22Rv1 (cell line): ENCODE measurements at regions not wholly inside any gene's neighbourhood (a gene's known extent, or its start where the extent isn't known, plus 50 kb on each side); places are given as distances from the start of the nearest gene placed in this dataset.

Experiments
- ZFX ChIP-seq: fragments of 450-650 bp; IDR thresholded peaks from 2 replicates; pipeline ENCODE4 v1.6.1; 2017; ENCODE audit warnings: antibody characterized with exemption, borderline replicate concordance
- TF ChIP-seq, protein P1 (sequence below): fragments of 450-650 bp; IDR thresholded peaks from 2 replicates; pipeline ENCODE4 v1.5.1; 2017; ENCODE audit warnings: mild to moderate bottlenecking

DNA sequence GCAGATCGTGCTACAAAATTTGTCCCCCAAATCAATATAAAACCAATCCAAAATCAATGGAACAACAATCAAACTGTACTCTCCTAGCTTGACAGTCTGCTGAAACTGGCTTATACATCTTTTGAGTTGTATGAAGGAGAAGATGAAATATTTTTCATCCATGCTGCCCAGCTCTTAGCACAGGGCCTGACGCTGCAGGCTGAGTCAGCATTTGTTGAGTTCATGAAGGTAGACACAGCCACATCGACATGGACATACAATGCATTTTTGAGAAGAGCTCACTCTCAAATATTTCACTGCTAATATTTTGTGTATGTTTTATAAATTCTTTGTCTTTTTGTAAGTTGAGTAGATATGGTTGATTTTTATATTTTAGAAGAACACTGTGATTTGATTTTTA is 327.3 kb downstream of the OTOL1 start:
- TF ChIP-seq, protein P1, sequence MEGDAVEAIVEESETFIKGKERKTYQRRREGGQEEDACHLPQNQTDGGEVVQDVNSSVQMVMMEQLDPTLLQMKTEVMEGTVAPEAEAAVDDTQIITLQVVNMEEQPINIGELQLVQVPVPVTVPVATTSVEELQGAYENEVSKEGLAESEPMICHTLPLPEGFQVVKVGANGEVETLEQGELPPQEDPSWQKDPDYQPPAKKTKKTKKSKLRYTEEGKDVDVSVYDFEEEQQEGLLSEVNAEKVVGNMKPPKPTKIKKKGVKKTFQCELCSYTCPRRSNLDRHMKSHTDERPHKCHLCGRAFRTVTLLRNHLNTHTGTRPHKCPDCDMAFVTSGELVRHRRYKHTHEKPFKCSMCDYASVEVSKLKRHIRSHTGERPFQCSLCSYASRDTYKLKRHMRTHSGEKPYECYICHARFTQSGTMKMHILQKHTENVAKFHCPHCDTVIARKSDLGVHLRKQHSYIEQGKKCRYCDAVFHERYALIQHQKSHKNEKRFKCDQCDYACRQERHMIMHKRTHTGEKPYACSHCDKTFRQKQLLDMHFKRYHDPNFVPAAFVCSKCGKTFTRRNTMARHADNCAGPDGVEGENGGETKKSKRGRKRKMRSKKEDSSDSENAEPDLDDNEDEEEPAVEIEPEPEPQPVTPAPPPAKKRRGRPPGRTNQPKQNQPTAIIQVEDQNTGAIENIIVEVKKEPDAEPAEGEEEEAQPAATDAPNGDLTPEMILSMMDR: no peak
- no peak for TF ChIP-seq ZFX
